HCT116 (cell line): ENCODE measurements at regions not wholly inside any gene's neighbourhood (a gene's known extent, or its start where the extent isn't known, plus 50 kb on each side); places are given as distances from the start of the nearest gene placed in this dataset.

Experiments
- ATAC-seq: fragments of 200-7000 bp; cut with Tn5 transposase; 2 replicates; pipeline ENCODE4 v1.9.1; 2020; ENCODE audit warnings: mild to moderate bottlenecking, moderate library complexity
- BruUV-seq: library from RNA; stranded (reverse); fragments of 400-500 nt; replicated peaks from 2 replicates; lab custom pipeline; 2021; lab: Mats Ljungman, UMichigan
- CTCF ChIA-PET: fragments of 300-600 bp; sonication (Branson Sonifier 250); formaldehyde crosslinking; loops from one replicate; lab custom pipeline; 2021; ENCODE audit warnings: antibody characterized with exemption; lab: Charles Lee
- POLR2A ChIA-PET: fragments of 300-600, 350-600 bp; sonication (Branson Sonifier 250); formaldehyde crosslinking; loops from one replicate; lab custom pipeline; 2021; ENCODE audit warnings: antibody characterized with exemption; lab: Charles Lee
- RAD21 ChIA-PET, 2 experiments: fragments of 300-600 bp; sonication (Branson Sonifier 250); formaldehyde crosslinking; loops; one replicate each; lab custom pipeline; 2023; ENCODE audit warnings: low total read pairs in 2 of 2; ENCODE audit not compliant: uncharacterized antibody in 2 of 2, unreplicated experiment in 2 of 2, low non-redundant PET in 1 of 2; lab: Charles Lee
- DNase-seq: peaks from one replicate; pipeline ENCODE4 v3.0.0-alpha.2; 2010; ENCODE audit warnings: low read depth, low spot score
- H2AFZ ChIP-seq: fragments of 200-600 bp; shearing (Covaris generic), sonication (generic); 2 replicates; pipeline ENCODE4 v1.6.1; 2017; ENCODE audit warnings: low read depth, mixed run types, mixed read lengths, antibody characterized with exemption, low read length; ENCODE audit not compliant: poor library complexity, severe bottlenecking
- H3K27ac ChIP-seq: 2 replicates; pipeline ENCODE4 v1.5.1; 2012; ENCODE audit warnings: low read depth, low read length
- H3K27me3 ChIP-seq: fragments of 200-600 bp; sonication (generic); 2 replicates; pipeline ENCODE4 v1.6.1; 2016; ENCODE audit warnings: mixed run types, low read length, mixed read lengths; ENCODE audit not compliant: insufficient read depth
- H3K36me3 ChIP-seq, 2 experiments: fragments of 200-500 bp in 1 of 2; fragments of 200-600 bp in 1 of 2; sonication (Bioruptor generic) in 1 of 2; sonication (generic) in 1 of 2; 2 replicates each; pipeline versions ENCODE4 v1.5.1 to v1.6.1; 2014 to 2016; ENCODE audit warnings: low read length in 2 of 2, inconsistent platforms in 1 of 2, mixed read lengths in 1 of 2, mixed run types in 1 of 2; ENCODE audit not compliant: insufficient read depth in 2 of 2, control insufficient read depth in 1 of 2
- H3K4me1 ChIP-seq, 2 experiments: fragments of 200-600 bp in 1 of 2; sonication (generic) in 1 of 2; 2 replicates each; pipeline versions ENCODE4 v1.5.1 to v1.6.1; 2012 to 2017; ENCODE audit warnings: low read length in 2 of 2, inconsistent platforms in 1 of 2, mild to moderate bottlenecking in 1 of 2, mixed read lengths in 1 of 2, mixed run types in 1 of 2, moderate library complexity in 1 of 2; ENCODE audit not compliant: insufficient read depth in 2 of 2, control insufficient read depth in 1 of 2
- H3K4me2 ChIP-seq: fragments of 200-600 bp; sonication (generic); 2 replicates; pipeline ENCODE4 v1.6.1; 2017; ENCODE audit warnings: mixed run types, low read length, mixed read lengths
- H3K4me3 ChIP-seq, 2 experiments: fragments of 200-600 bp in 1 of 2; sonication (generic) in 1 of 2; replicated peaks in 1 of 2; 2 replicates each; pipeline ENCODE4 v1.5.1; 2011 to 2016; ENCODE audit warnings: low read length in 2 of 2, control low read depth in 1 of 2, low read depth in 1 of 2, mild to moderate bottlenecking in 1 of 2, mixed read lengths in 1 of 2, mixed run types in 1 of 2
- H3K79me2 ChIP-seq: fragments of 200-600 bp; sonication (generic); 2 replicates; pipeline ENCODE4 v1.6.1; 2017; ENCODE audit warnings: mild to moderate bottlenecking, mixed run types, low read length, moderate library complexity, mixed read lengths; ENCODE audit not compliant: insufficient read depth
- H3K9ac ChIP-seq: fragments of 200-600 bp; sonication (generic); 2 replicates; pipeline ENCODE4 v1.6.1; 2016; ENCODE audit warnings: low read length, mixed read lengths
- H3K9me2 ChIP-seq: fragments of 200-600 bp; sonication (generic), shearing (Covaris generic); 2 replicates; pipeline ENCODE4 v1.6.1; 2017; ENCODE audit warnings: mixed run types, mild to moderate bottlenecking, moderate library complexity; ENCODE audit not compliant: insufficient read depth
- H3K9me3 ChIP-seq, 2 experiments: fragments of 200-500 bp in 1 of 2; fragments of 200-600 bp in 1 of 2; sonication (Bioruptor generic) in 1 of 2; sonication (generic) in 1 of 2; 2 replicates each; pipeline ENCODE4 v1.6.1; 2014 to 2017; ENCODE audit warnings: low read length in 2 of 2, mixed read lengths in 2 of 2, inconsistent platforms in 1 of 2, low read depth in 1 of 2, mild to moderate bottlenecking in 1 of 2, mixed run types in 1 of 2, moderate library complexity in 1 of 2; ENCODE audit not compliant: control insufficient read depth in 1 of 2, insufficient read depth in 1 of 2
- H4K20me1 ChIP-seq: fragments of 200-600 bp; sonication (generic), shearing (Covaris generic); 2 replicates; pipeline ENCODE4 v1.6.1; 2017; ENCODE audit warnings: mixed run types, mild to moderate bottlenecking, moderate library complexity; ENCODE audit not compliant: insufficient read depth
- CEBPB ChIP-seq: IDR thresholded peaks from 2 replicates; pipeline ENCODE4 v1.6.1; 2012; ENCODE audit warnings: low read depth
- EGR1 ChIP-seq: IDR thresholded peaks from 2 replicates; pipeline ENCODE4 v1.6.1; 2012; ENCODE audit warnings: low read depth
- ELF1 ChIP-seq: IDR thresholded peaks from 2 replicates; pipeline ENCODE4 v1.6.1; 2012; ENCODE audit warnings: low read depth, borderline replicate concordance
- FOSL1 ChIP-seq: IDR thresholded peaks from 2 replicates; pipeline ENCODE4 v1.6.1; 2012; ENCODE audit warnings: low read depth
- JUND ChIP-seq: IDR thresholded peaks from 2 replicates; pipeline ENCODE4 v1.6.1; 2012
- RAD21 ChIP-seq: IDR thresholded peaks from 2 replicates; pipeline ENCODE4 v1.6.1; 2012; ENCODE audit warnings: low read depth, mild to moderate bottlenecking
- YY1 ChIP-seq: IDR thresholded peaks from 2 replicates; pipeline ENCODE4 v1.6.1; 2011; ENCODE audit warnings: low read length, low read depth, moderate library complexity, mild to moderate bottlenecking; ENCODE audit not compliant: insufficient replicate concordance; ENCODE audit errors: extremely low read depth
- intact Hi-C: fragments of 100-400 bp; cut with micrococcal nuclease; formaldehyde crosslinking; loops from 2 replicates; pipeline ENCODE4 v1.10.0; 2022
- TF ChIP-seq, protein P1 (sequence below): IDR thresholded peaks from 2 replicates; pipeline ENCODE4 v1.6.1; 2012; ENCODE audit warnings: low read depth
- TF ChIP-seq, protein P2 (sequence below), 3 experiments: fragments of 200-600 bp in 1 of 3; sonication (generic) in 1 of 3; IDR thresholded peaks in 2 of 3; conservative IDR thresholded peaks in 1 of 3; 2 replicates each; pipeline ENCODE4 v1.5.1; 2012 to 2017; ENCODE audit warnings: low read depth in 2 of 3, low read length in 2 of 3, antibody characterized with exemption in 1 of 3, borderline replicate concordance in 1 of 3, control low read depth in 1 of 3, mild to moderate bottlenecking in 1 of 3, mixed read lengths in 1 of 3, mixed run types in 1 of 3, moderate library complexity in 1 of 3; ENCODE audit not compliant: insufficient read depth in 1 of 3

DNA sequence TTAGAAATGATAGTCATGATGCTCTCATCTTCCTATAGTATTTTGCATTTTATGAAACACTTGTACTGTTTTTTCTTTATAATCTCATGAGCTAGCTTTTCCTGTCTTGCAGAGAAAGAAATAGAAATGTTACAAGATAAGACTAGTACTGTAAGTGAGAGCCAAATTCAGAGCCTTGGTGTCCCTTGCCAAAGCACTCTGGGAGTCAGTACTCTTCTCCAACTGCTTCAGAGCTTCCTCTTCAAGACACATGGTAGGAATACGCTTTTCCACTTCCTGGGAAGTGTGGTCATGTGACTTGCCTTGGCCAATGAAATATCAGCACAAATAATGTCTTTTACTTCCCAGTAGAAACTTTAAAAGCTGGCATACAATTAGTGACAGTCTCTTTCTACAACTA, 112.4 kb downstream of the SEMA6D start (continued):
- TF ChIP-seq, protein P1, sequence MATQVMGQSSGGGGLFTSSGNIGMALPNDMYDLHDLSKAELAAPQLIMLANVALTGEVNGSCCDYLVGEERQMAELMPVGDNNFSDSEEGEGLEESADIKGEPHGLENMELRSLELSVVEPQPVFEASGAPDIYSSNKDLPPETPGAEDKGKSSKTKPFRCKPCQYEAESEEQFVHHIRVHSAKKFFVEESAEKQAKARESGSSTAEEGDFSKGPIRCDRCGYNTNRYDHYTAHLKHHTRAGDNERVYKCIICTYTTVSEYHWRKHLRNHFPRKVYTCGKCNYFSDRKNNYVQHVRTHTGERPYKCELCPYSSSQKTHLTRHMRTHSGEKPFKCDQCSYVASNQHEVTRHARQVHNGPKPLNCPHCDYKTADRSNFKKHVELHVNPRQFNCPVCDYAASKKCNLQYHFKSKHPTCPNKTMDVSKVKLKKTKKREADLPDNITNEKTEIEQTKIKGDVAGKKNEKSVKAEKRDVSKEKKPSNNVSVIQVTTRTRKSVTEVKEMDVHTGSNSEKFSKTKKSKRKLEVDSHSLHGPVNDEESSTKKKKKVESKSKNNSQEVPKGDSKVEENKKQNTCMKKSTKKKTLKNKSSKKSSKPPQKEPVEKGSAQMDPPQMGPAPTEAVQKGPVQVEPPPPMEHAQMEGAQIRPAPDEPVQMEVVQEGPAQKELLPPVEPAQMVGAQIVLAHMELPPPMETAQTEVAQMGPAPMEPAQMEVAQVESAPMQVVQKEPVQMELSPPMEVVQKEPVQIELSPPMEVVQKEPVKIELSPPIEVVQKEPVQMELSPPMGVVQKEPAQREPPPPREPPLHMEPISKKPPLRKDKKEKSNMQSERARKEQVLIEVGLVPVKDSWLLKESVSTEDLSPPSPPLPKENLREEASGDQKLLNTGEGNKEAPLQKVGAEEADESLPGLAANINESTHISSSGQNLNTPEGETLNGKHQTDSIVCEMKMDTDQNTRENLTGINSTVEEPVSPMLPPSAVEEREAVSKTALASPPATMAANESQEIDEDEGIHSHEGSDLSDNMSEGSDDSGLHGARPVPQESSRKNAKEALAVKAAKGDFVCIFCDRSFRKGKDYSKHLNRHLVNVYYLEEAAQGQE = no peak
- TF ChIP-seq JUND (no peak), FOSL1 (no peak), CEBPB (no peak), YY1 (no peak), EGR1 (no peak)
- TF ChIP-seq, protein P2, sequence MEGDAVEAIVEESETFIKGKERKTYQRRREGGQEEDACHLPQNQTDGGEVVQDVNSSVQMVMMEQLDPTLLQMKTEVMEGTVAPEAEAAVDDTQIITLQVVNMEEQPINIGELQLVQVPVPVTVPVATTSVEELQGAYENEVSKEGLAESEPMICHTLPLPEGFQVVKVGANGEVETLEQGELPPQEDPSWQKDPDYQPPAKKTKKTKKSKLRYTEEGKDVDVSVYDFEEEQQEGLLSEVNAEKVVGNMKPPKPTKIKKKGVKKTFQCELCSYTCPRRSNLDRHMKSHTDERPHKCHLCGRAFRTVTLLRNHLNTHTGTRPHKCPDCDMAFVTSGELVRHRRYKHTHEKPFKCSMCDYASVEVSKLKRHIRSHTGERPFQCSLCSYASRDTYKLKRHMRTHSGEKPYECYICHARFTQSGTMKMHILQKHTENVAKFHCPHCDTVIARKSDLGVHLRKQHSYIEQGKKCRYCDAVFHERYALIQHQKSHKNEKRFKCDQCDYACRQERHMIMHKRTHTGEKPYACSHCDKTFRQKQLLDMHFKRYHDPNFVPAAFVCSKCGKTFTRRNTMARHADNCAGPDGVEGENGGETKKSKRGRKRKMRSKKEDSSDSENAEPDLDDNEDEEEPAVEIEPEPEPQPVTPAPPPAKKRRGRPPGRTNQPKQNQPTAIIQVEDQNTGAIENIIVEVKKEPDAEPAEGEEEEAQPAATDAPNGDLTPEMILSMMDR (IDR thresholded peaks at IDR 0.05 in 2 of 3, conservative IDR thresholded peaks at IDR 0.05 in 1 of 3; ENCODE audit: borderline replicate concordance in 1 of 3, insufficient read depth in 1 of 3, low read depth in 2 of 3, low read length in 2 of 3) = no peak

DNA sequence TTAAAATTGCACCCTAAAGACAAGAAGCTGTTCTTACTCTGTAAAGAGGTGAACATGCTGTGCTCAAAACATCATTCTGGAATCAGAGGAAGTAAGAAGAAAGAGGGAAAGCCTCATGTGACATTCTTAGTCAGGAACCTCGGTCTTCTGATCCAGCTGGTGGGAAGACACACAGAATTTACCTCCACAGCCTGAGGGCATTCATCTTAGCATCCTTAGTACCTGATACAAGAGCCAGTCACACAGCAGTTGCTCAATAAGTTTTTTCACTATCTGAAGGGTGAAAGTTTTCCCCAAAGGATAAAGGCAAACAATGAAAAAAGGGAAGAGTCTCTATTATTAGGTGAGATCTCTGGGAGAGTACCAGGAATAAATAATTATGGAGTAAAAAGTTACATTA, 116.8 kb downstream of the SEMA6D start:
- DNase-seq = no peak
- Histone ChIP-seq H3K27ac (no peak overlapping the region), H3K4me2 (no peak overlapping the region), H3K9me3 (peaks cover 4 to 23% of the 10 kb centered on the region in 2 experiments; a peak in 2 of 4 replicates), H3K79me2 (no peaks in the 10 kb centered on the region), H4K20me1 (no peaks in the 10 kb centered on the region), H2AFZ (no peak overlapping the region), H3K36me3 (no peaks in the 10 kb centered on the region), H3K9me2 (no peaks in the 10 kb centered on the region), H3K4me1 (no peaks in the 10 kb centered on the region), H3K27me3 (no peaks in the 10 kb centered on the region), H3K9ac (no peak overlapping the region), H3K4me3 (no peak overlapping the region)
- intact Hi-C loops = no loop called here
- ChIA-PET CTCF (no interaction called here), RAD21 (no interaction called here), POLR2A (no interaction called here)
- no peak for ATAC-seq
- no TSS peak for BruUV-seq
- TF ChIP-seq YY1 = no peak
- no peak for TF ChIP-seq RAD21
- no peak for TF ChIP-seq ELF1
- TF ChIP-seq, all 23 proteins: peak for 0
